Activated CD4-positive, alpha-beta T cell treated with anti-CD3 and anti-CD28 coated beads for 36 hours (primary cell): ENCODE measurements at regions not wholly inside any gene's neighbourhood (a gene's known extent, or its start where the extent isn't known, plus 50 kb on each side); places are given as distances from the start of the nearest gene placed in this dataset.
"Not testable (repeated sequence)": the region's sequence is repeated elsewhere in the genome, so short reads cannot be mapped to it uniquely, and the experiment has no call there.

Experiments
- ATAC-seq: fragments of 200-7000 bp; cut with Tn5 transposase; one replicate; pipeline ENCODE4 v1.10.0; 2021; ENCODE audit warnings: mild to moderate bottlenecking, moderate library complexity
- CTCF ChIA-PET: fragments of 350-600 bp; sonication (Branson Sonifier 250); formaldehyde crosslinking; loops from one replicate; lab custom pipeline; 2021; ENCODE audit warnings: antibody characterized with exemption; lab: Charles Lee
- POLR2A ChIA-PET: fragments of 350-600 bp; sonication (Branson Sonifier 250); formaldehyde crosslinking; loops from one replicate; lab custom pipeline; 2021; ENCODE audit warnings: antibody characterized with exemption, inconsistent platforms; lab: Charles Lee
- DNase-seq: peaks from one replicate; pipeline ENCODE4 v3.0.0-alpha.2; 2020
- H3K27ac Mint-ChIP-seq: one replicate; pipeline ENCODE4 v1.8.0; 2021; ENCODE audit warnings: mixed read lengths
- H3K27me3 Mint-ChIP-seq: one replicate; pipeline ENCODE4 v1.8.0; 2021; ENCODE audit warnings: mixed read lengths
- H3K36me3 Mint-ChIP-seq: one replicate; pipeline ENCODE4 v1.8.0; 2021; ENCODE audit warnings: low read depth, mixed read lengths
- H3K4me1 Mint-ChIP-seq: one replicate; pipeline ENCODE4 v1.8.0; 2021; ENCODE audit warnings: mixed read lengths
- H3K4me3 Mint-ChIP-seq: one replicate; pipeline ENCODE4 v1.8.0; 2021; ENCODE audit warnings: mild to moderate bottlenecking, moderate library complexity, mixed read lengths
- H3K9me3 Mint-ChIP-seq: one replicate; pipeline ENCODE4 v1.8.0; 2021; ENCODE audit warnings: low read depth, mixed read lengths
- intact Hi-C, 2 experiments: fragments of 100-400 bp; cut with DNase I in 1 of 2; cut with micrococcal nuclease in 1 of 2; formaldehyde crosslinking; loops; one replicate each; pipeline versions ENCODE4 v1.14.2 to v1.15.1; 2022 to 2024; cut with DNase I, micrococcal nuclease

- ChIA-PET POLR2A (no interaction called here), CTCF (no interaction called here)
- ATAC-seq = no peak
- Mint-ChIP-seq H3K27ac (no peak overlapping the region), H3K4me1 (no peaks in the 10 kb centered on the region), H3K27me3 (no peaks in the 10 kb centered on the region), H3K9me3 (peaks cover 5% of the 10 kb centered on the region), H3K4me3 (no peak overlapping the region), H3K36me3 (no peaks in the 10 kb centered on the region)
- intact Hi-C loops = no loop called here
- no peak for DNase-seq
Observed at GRCh38 chr2:212831671-212832199, 293.1 kb upstream of the ERBB4 start.

GRCh38 chr2:212816267-212816666, 277.7 kb upstream of the ERBB4 start:
- Mint-ChIP-seq H3K4me3 (no peak overlapping the region), H3K27me3 (peaks cover 3% of the 10 kb centered on the region), H3K36me3 (no peaks in the 10 kb centered on the region), H3K27ac (no peak overlapping the region), H3K9me3 (no peaks in the 10 kb centered on the region), H3K4me1 (peaks cover 6% of the 10 kb centered on the region)
- intact Hi-C loops = no loop called here
- DNase-seq (no peak), ATAC-seq (no peak)
- CTCF ChIA-PET = no interaction called here
- POLR2A ChIA-PET = no interaction called here

GRCh38 chr2:212815453-212815852, 276.9 kb upstream of the ERBB4 start:
- peaks cover 3% of the 10 kb centered on the region for H3K27me3 Mint-ChIP-seq
- peaks cover 6% of the 10 kb centered on the region for H3K4me1 Mint-ChIP-seq
- POLR2A ChIA-PET = interaction anchor here (0.6 kb wide), 1 partner anchor 292 kb away, joined by 4 read pairs; no protein-coding TSS in a partner anchor
- H3K36me3 Mint-ChIP-seq = no peaks in the 10 kb centered on the region
- CTCF ChIA-PET = no interaction called here
- no peak overlapping the region for H3K4me3 Mint-ChIP-seq
- peak; percentile 47 for ATAC-seq
- peaks cover under 1% of the 10 kb centered on the region for H3K9me3 Mint-ChIP-seq
- DNase-seq = peak; percentile 31
- intact Hi-C loops = no loop called here
- no peak overlapping the region for H3K27ac Mint-ChIP-seq

GRCh38 chr2:212814941-212815340, 276.3 kb upstream of the ERBB4 start:
- ATAC-seq (no peak), DNase-seq (no peak)
- Mint-ChIP-seq H3K27me3 (peaks cover 3% of the 10 kb centered on the region), H3K4me1 (peaks cover 6% of the 10 kb centered on the region), H3K36me3 (no peaks in the 10 kb centered on the region), H3K9me3 (peaks cover 3% of the 10 kb centered on the region), H3K27ac (no peak overlapping the region), H3K4me3 (no peak overlapping the region)
- CTCF ChIA-PET = no interaction called here
- POLR2A ChIA-PET = interaction anchor here (0.6 kb wide), 1 partner anchor 293 kb away, joined by 4 read pairs; no protein-coding TSS in a partner anchor
- intact Hi-C loops = no loop called here

- H3K9me3 Mint-ChIP-seq = peaks cover 3% of the 10 kb centered on the region
- no peak overlapping the region for H3K4me3 Mint-ChIP-seq
- no peak overlapping the region for H3K27ac Mint-ChIP-seq
- ChIA-PET POLR2A (no interaction called here), CTCF (no interaction called here)
- no peaks in the 10 kb centered on the region for H3K27me3 Mint-ChIP-seq
- DNase-seq = no peak
- ATAC-seq = no peak
- peaks cover 6% of the 10 kb centered on the region for H3K4me1 Mint-ChIP-seq
- no peaks in the 10 kb centered on the region for H3K36me3 Mint-ChIP-seq
- intact Hi-C loops = no loop called here
Observed at GRCh38 chr2:212811921-212812320, 273.3 kb upstream of the ERBB4 start.

- ATAC-seq (no peak), DNase-seq (no peak)
- H3K27ac Mint-ChIP-seq = no peak overlapping the region
- H3K9me3 Mint-ChIP-seq = peaks cover 3% of the 10 kb centered on the region
- no peaks in the 10 kb centered on the region for H3K27me3 Mint-ChIP-seq
- H3K4me3 Mint-ChIP-seq = no peak overlapping the region
- ChIA-PET POLR2A (no interaction called here), CTCF (interaction anchor here (1.2 kb wide), 1 partner anchor 205 kb away, joined by 3 read pairs; no protein-coding TSS in a partner anchor)
- intact Hi-C loops = no loop called here
- H3K4me1 Mint-ChIP-seq = peaks cover 6% of the 10 kb centered on the region
- H3K36me3 Mint-ChIP-seq = no peaks in the 10 kb centered on the region
Observed at GRCh38 chr2:212811036-212811805, 272.6 kb upstream of the ERBB4 start.

- Mint-ChIP-seq H3K4me1 (no peaks in the 10 kb centered on the region), H3K27ac (no peak overlapping the region), H3K36me3 (no peaks in the 10 kb centered on the region), H3K9me3 (no peaks in the 10 kb centered on the region), H3K27me3 (no peaks in the 10 kb centered on the region), H3K4me3 (no peak overlapping the region)
- intact Hi-C loops = loop anchor here in 1 of 2 experiments (5.0 kb wide), 1 partner anchor 225 kb away; no protein-coding TSS in a partner anchor
- ChIA-PET POLR2A (no interaction called here), CTCF (no interaction called here)
- ATAC-seq = peak; percentile 87
- DNase-seq = no peak
Observed at GRCh38 chr2:212797484-212798205, 259.0 kb upstream of the ERBB4 start.

GRCh38 chr2:212794471-212794870, 255.9 kb upstream of the ERBB4 start:
- Mint-ChIP-seq H3K4me3 (no peak overlapping the region), H3K27ac (no peak overlapping the region), H3K36me3 (no peaks in the 10 kb centered on the region), H3K9me3 (no peaks in the 10 kb centered on the region), H3K27me3 (no peaks in the 10 kb centered on the region), H3K4me1 (no peaks in the 10 kb centered on the region)
- POLR2A ChIA-PET = no interaction called here
- ATAC-seq (no peak), DNase-seq (no peak)
- CTCF ChIA-PET = interaction anchor here (1.3 kb wide), 1 partner anchor 69 kb away, joined by 3 read pairs; no protein-coding TSS in a partner anchor
- intact Hi-C loops = no loop called here

GRCh38 chr2:212791569-212791968, 253.0 kb upstream of the ERBB4 start:
- ChIA-PET POLR2A (no interaction called here), CTCF (no interaction called here)

GRCh38 chr2:212786088-212786487, 247.5 kb upstream of the ERBB4 start:
- ATAC-seq, H3K4me1 Mint-ChIP-seq, H3K27me3 Mint-ChIP-seq, H3K4me3 Mint-ChIP-seq, H3K36me3 Mint-ChIP-seq, intact Hi-C loops, H3K27ac Mint-ChIP-seq, POLR2A ChIA-PET, DNase-seq, CTCF ChIA-PET: not testable (repeated sequence)
- peaks cover 11% of the 10 kb centered on the region for H3K9me3 Mint-ChIP-seq

More at GRCh38 chr2:212791569-212791968, 253.0 kb upstream of the ERBB4 start:
- Mint-ChIP-seq H3K9me3 (no peaks in the 10 kb centered on the region), H3K4me3 (no peak overlapping the region), H3K36me3 (no peaks in the 10 kb centered on the region), H3K27me3 (no peaks in the 10 kb centered on the region), H3K4me1 (no peaks in the 10 kb centered on the region), H3K27ac (no peak overlapping the region)
- DNase-seq (no peak), ATAC-seq (no peak)
- intact Hi-C loops = no loop called here

GRCh38 chr2:212777020-212777491, 238.5 kb upstream of the ERBB4 start:
- Mint-ChIP-seq H3K4me3 (no peak overlapping the region), H3K27ac (no peak overlapping the region), H3K4me1 (peaks cover 4% of the 10 kb centered on the region), H3K36me3 (no peaks in the 10 kb centered on the region), H3K9me3 (no peaks in the 10 kb centered on the region), H3K27me3 (no peaks in the 10 kb centered on the region)
- no peak for DNase-seq
- intact Hi-C loops = loop anchor here (1.0 to 2.0 kb wide), 3 partner anchors 90 to 376 kb away; no protein-coding TSS in a partner anchor
- ATAC-seq = peak; percentile 44
- ChIA-PET POLR2A (no interaction called here), CTCF (interaction anchor here (0.6 to 2.7 kb wide), 15 partner anchors 20 to 381 kb away, joined by 3 to 20 read pairs (median 4); no protein-coding TSS in a partner anchor)
